GM18498 (cell line): ENCODE measurements at regions not wholly inside any gene's neighbourhood (a gene's known extent, or its start where the extent isn't known, plus 50 kb on each side); places are given as distances from the start of the nearest gene placed in this dataset.
"Not testable (repeated sequence)": the region's sequence is repeated elsewhere in the genome, so short reads cannot be mapped to it uniquely, and the experiment has no call there.

Experiments
- ATAC-seq: cut with Tn5 transposase; IDR thresholded peaks from one replicate; pipeline ENCODE4 v1.9.1; 2021; ENCODE audit warnings: mild to moderate bottlenecking, moderate library complexity; ENCODE audit not compliant: unreplicated experiment

GRCh38 chr6:145119081-145119480 lies 616.2 kb downstream of the EPM2A start:
- no peak for ATAC-seq

GRCh38 chr6:145132709-145133108 lies 602.6 kb downstream of the EPM2A start:
- no peak for ATAC-seq

- ATAC-seq, result no peak
Measured at GRCh38 chr6:145135702-145136101, 599.6 kb downstream of the EPM2A start.

GRCh38 chr6:145137425-145137824 lies 597.9 kb downstream of the EPM2A start:
- ATAC-seq, result no peak

GRCh38 chr6:145138469-145139139 lies 596.7 kb downstream of the EPM2A start:
- ATAC-seq, result no peak

GRCh38 chr6:145139140-145139850 lies 596.0 kb downstream of the EPM2A start:
- ATAC-seq, result no peak

- ATAC-seq, result no peak
Measured at GRCh38 chr6:145139895-145140294, 595.4 kb downstream of the EPM2A start.

GRCh38 chr6:145141572-145141971 lies 593.7 kb downstream of the EPM2A start:
- no peak for ATAC-seq

GRCh38 chr6:145142958-145143357 lies 592.4 kb downstream of the EPM2A start:
- ATAC-seq, result no peak

GRCh38 chr6:145143379-145143778 lies 591.9 kb downstream of the EPM2A start:
- no peak for ATAC-seq

GRCh38 chr6:145147559-145147958 lies 587.8 kb downstream of the EPM2A start:
- peak; percentile 35 for ATAC-seq

- peak; percentile 92 for ATAC-seq
Measured at GRCh38 chr6:145147981-145148749, 587.2 kb downstream of the EPM2A start.

GRCh38 chr6:145148776-145149175 lies 586.5 kb downstream of the EPM2A start:
- no peak for ATAC-seq

GRCh38 chr6:145151624-145152023 lies 583.7 kb downstream of the EPM2A start:
- ATAC-seq, result no peak

GRCh38 chr6:145153495-145153894 lies 581.8 kb downstream of the EPM2A start:
- ATAC-seq, result no peak

- no peak for ATAC-seq
Measured at GRCh38 chr6:145155411-145155810, 579.9 kb downstream of the EPM2A start.

- no peak for ATAC-seq
Measured at GRCh38 chr6:145155873-145156782, 579.2 kb downstream of the EPM2A start.

- ATAC-seq, result not testable (repeated sequence)
Measured at GRCh38 chr6:145158636-145159035, 576.7 kb downstream of the EPM2A start.

- ATAC-seq, result no peak
Measured at GRCh38 chr6:145159921-145160320, 575.4 kb downstream of the EPM2A start.

GRCh38 chr6:145161501-145161900 lies 573.8 kb downstream of the EPM2A start:
- ATAC-seq, result no peak

GRCh38 chr6:145169726-145170224 lies 565.5 kb downstream of the EPM2A start:
- no peak for ATAC-seq
